ENCODE measurements at regions not wholly inside any gene's neighbourhood (a gene's known extent, or its start where the extent isn't known, plus 50 kb on each side); places are given as distances from the start of the nearest gene placed in this dataset.

GRCh38 chr6:23655525-23655924, 470.5 kb upstream of the NRSN1 start:
- TF ChIP-seq FOS (IDR thresholded peaks at IDR 0.05; ENCODE audit: borderline replicate concordance, insufficient read depth, low read length) (no peak), GATA2 (IDR thresholded peaks at IDR 0.05; ENCODE audit: insufficient read depth, insufficient read length, low read depth, low read length) (no peak), POLR2AphosphoS5 (IDR thresholded peaks at IDR 0.05; ENCODE audit: insufficient read depth, low read depth, low read length) (no peak), MYC (IDR thresholded peaks at IDR 0.05; ENCODE audit: low read depth, low read length) (no peak), POLR2A (IDR thresholded peaks at IDR 0.05; ENCODE audit: low read depth, low read length) (no peak), JUN (IDR thresholded peaks at IDR 0.05; ENCODE audit: borderline replicate concordance, insufficient read depth, insufficient read length, low read depth) (no peak), EZH2 (IDR thresholded peaks at IDR 0.05; ENCODE audit: borderline replicate concordance, low read depth, low read length, severe bottlenecking) (no peak)
- TF ChIP-seq, protein P1, sequence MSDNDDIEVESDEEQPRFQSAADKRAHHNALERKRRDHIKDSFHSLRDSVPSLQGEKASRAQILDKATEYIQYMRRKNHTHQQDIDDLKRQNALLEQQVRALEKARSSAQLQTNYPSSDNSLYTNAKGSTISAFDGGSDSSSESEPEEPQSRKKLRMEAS (IDR thresholded peaks at IDR 0.05; ENCODE audit: insufficient read depth, insufficient read length) = no peak
- H2AFZ ChIP-seq (ENCODE audit: low read depth, low read length) = no peak overlapping the region
- POLR2A ChIA-PET = no interaction called here
- no peaks in the 10 kb centered on the region for H3K79me2 ChIP-seq (ENCODE audit: control insufficient read depth, insufficient read depth, low read length)
- FAIRE-seq = no peak
- H3K9ac ChIP-seq (replicated peaks; ENCODE audit: extremely low read depth, insufficient read depth, low read length) = no peak overlapping the region
- BruUV-seq (replicated peaks) = no TSS peak
- H3K4me1 ChIP-seq (ENCODE audit: control insufficient read depth, extremely low read depth, insufficient read depth, low read length) = no peaks in the 10 kb centered on the region
- H4K20me1 ChIP-seq (replicated peaks; ENCODE audit: control insufficient read depth, extremely low read depth, insufficient read depth, low read length) = no peaks in the 10 kb centered on the region
- no peaks in the 10 kb centered on the region for H3K36me3 ChIP-seq (ENCODE audit: control insufficient read depth in 2 of 2, extremely low read depth in 1 of 2, insufficient read depth in 2 of 2, low read length in 2 of 2)
- H3K9me3 ChIP-seq (replicated peaks; ENCODE audit: control insufficient read depth, insufficient read depth, low read length) = peaks cover 2% of the 10 kb centered on the region
- CTCF ChIA-PET = no interaction called here
- no peak overlapping the region for H3K27ac ChIP-seq (ENCODE audit: insufficient read depth, low read depth, low read length)
- no peaks in the 10 kb centered on the region for H3K27me3 ChIP-seq (ENCODE audit: control insufficient read depth in 2 of 2, insufficient read depth in 2 of 2, low read length in 2 of 2)
- H3K9me1 ChIP-seq (replicated peaks; ENCODE audit: control insufficient read depth, extremely low read depth, insufficient read depth, low read length) = no peaks in the 10 kb centered on the region
- intact Hi-C loops (cut with micrococcal nuclease) = no loop called here
- dilution Hi-C loops (cut with MboI; ENCODE audit: extremely low pct_ligation_motif_present, low sequenced_read_pairs) = no loop called here
- DNase-seq (ENCODE audit: low read depth, low spot score) = no peak
- no peak overlapping the region for H3K4me3 ChIP-seq (replicated peaks in 1 of 3; ENCODE audit: insufficient read depth in 1 of 3, low read depth in 1 of 3, low read length in 3 of 3)
- H3K4me2 ChIP-seq (ENCODE audit: insufficient read depth, low read length) = no peak overlapping the region
